ENCODE measurements at regions not wholly inside any gene's neighbourhood (a gene's known extent, or its start where the extent isn't known, plus 50 kb on each side); places are given as distances from the start of the nearest gene placed in this dataset.

GRCh38 chr5:103829585-103829984, 267.0 kb upstream of the NUDT12 start:
- 63 to 65% methylated on average over 7 of the region's 7 CpGs for WGBS, 2 donors
- H3K9ac ChIP-seq (ENCODE audit: insufficient read depth in 1 of 2, low read length in 2 of 2), result no peak overlapping the region
- H3K4me1 ChIP-seq (ENCODE audit: control insufficient read depth in 5 of 5, insufficient read depth in 5 of 5, low read length in 5 of 5), result no peaks in the 10 kb centered on the region
- no peaks in the 10 kb centered on the region for H3K36me3 ChIP-seq (ENCODE audit: control insufficient read depth in 4 of 4, insufficient read depth in 4 of 4, low read length in 4 of 4)
- no peaks in the 10 kb centered on the region for H3K9me3 ChIP-seq (ENCODE audit: control insufficient read depth in 4 of 4, insufficient read depth in 3 of 4, low read length in 3 of 4)
- no peak overlapping the region for H3K4me3 ChIP-seq
- TF ChIP-seq CTCF (IDR thresholded peaks at IDR 0.05; ENCODE audit: control extremely low read depth, extremely low read depth), result no peak
- no peak for ATAC-seq (ENCODE audit: insufficient read depth, low FRiP score)
- no peak for DNase-seq
- no peaks in the 10 kb centered on the region for H3K27me3 ChIP-seq (ENCODE audit: control insufficient read depth in 3 of 3, insufficient read depth in 3 of 3, low read length in 2 of 3)
- no peak overlapping the region for H3K27ac ChIP-seq (ENCODE audit: low read depth in 1 of 2, low read length in 1 of 2)

- DNase-seq (no peak), ATAC-seq (ENCODE audit: insufficient read depth, low FRiP score) (no peak)
- Histone ChIP-seq H3K9ac (ENCODE audit: insufficient read depth in 1 of 2, low read length in 2 of 2) (no peak overlapping the region), H3K4me3 (no peak overlapping the region), H3K4me1 (ENCODE audit: control insufficient read depth in 5 of 5, insufficient read depth in 5 of 5, low read length in 5 of 5) (no peaks in the 10 kb centered on the region), H3K36me3 (ENCODE audit: control insufficient read depth in 4 of 4, insufficient read depth in 4 of 4, low read length in 4 of 4) (no peaks in the 10 kb centered on the region), H3K27me3 (ENCODE audit: control insufficient read depth in 3 of 3, insufficient read depth in 3 of 3, low read length in 2 of 3) (no peaks in the 10 kb centered on the region), H3K9me3 (ENCODE audit: control insufficient read depth in 4 of 4, insufficient read depth in 3 of 4, low read length in 3 of 4) (no peaks in the 10 kb centered on the region), H3K27ac (ENCODE audit: low read depth in 1 of 2, low read length in 1 of 2) (no peak overlapping the region)
- no peak for TF ChIP-seq CTCF (IDR thresholded peaks at IDR 0.05; ENCODE audit: control extremely low read depth, extremely low read depth)
- WGBS, 2 donors, result 92 to 96% methylated on average over 4 of the region's 4 CpGs
These were observed 265.4 kb upstream of the NUDT12 start for GRCh38 chr5:103827976-103828375.

GRCh38 chr5:103821361-103821760, 258.8 kb upstream of the NUDT12 start:
- Histone ChIP-seq H3K27me3 (ENCODE audit: control insufficient read depth in 3 of 3, insufficient read depth in 3 of 3, low read length in 2 of 3) (no peaks in the 10 kb centered on the region), H3K9ac (ENCODE audit: insufficient read depth in 1 of 2, low read length in 2 of 2) (no peak overlapping the region)

More at GRCh38 chr5:103821361-103821760, 258.8 kb upstream of the NUDT12 start:
- Histone ChIP-seq H3K9me3 (ENCODE audit: control insufficient read depth in 4 of 4, insufficient read depth in 3 of 4, low read length in 3 of 4) (no peaks in the 10 kb centered on the region), H3K36me3 (ENCODE audit: control insufficient read depth in 4 of 4, insufficient read depth in 4 of 4, low read length in 4 of 4) (no peaks in the 10 kb centered on the region), H3K27ac (ENCODE audit: low read depth in 1 of 2, low read length in 1 of 2) (no peak overlapping the region), H3K4me1 (ENCODE audit: control insufficient read depth in 5 of 5, insufficient read depth in 5 of 5, low read length in 5 of 5) (no peaks in the 10 kb centered on the region), H3K4me3 (no peak overlapping the region)
- no peak for DNase-seq
- no peak for TF ChIP-seq CTCF (IDR thresholded peaks at IDR 0.05; ENCODE audit: control extremely low read depth, extremely low read depth)
- no peak for ATAC-seq (ENCODE audit: insufficient read depth, low FRiP score)
- 93 to 95% methylated on average over 5 of the region's 5 CpGs for WGBS, 2 donors
